Smooth muscle cell (in vitro differentiated cells): ENCODE measurements at regions not wholly inside any gene's neighbourhood (a gene's known extent, or its start where the extent isn't known, plus 50 kb on each side); places are given as distances from the start of the nearest gene placed in this dataset.
"Not testable (repeated sequence)": the region's sequence is repeated elsewhere in the genome, so short reads cannot be mapped to it uniquely, and the experiment has no call there.

Experiments
- DNase-seq: peaks from one replicate; lab custom pipeline; 2025; ENCODE audit not compliant: unreplicated experiment; lab: John Stamatoyannopoulos, UW
- H2AFZ ChIP-seq: fragments of 200-600 bp; sonication (generic); 2 replicates; pipeline ENCODE4 v1.6.0; 2016; ENCODE audit warnings: antibody characterized with exemption, low read depth, mild to moderate bottlenecking
- H3F3A ChIP-seq: fragments of 200-600 bp; sonication (generic); 2 replicates; pipeline ENCODE4 v1.6.0; 2017; ENCODE audit warnings: antibody characterized with exemption, low read depth
- H3K27ac ChIP-seq: fragments of 200-600 bp; sonication (generic); 2 replicates; pipeline ENCODE4 v1.5.1; 2016; ENCODE audit warnings: low read depth, mild to moderate bottlenecking
- H3K27me3 ChIP-seq: fragments of 200-600 bp; sonication (generic); 2 replicates; pipeline ENCODE4 v1.6.1; 2016; ENCODE audit warnings: low read depth, mild to moderate bottlenecking
- H3K36me3 ChIP-seq: fragments of 200-600 bp; sonication (generic); 2 replicates; pipeline ENCODE4 v1.5.1; 2016; ENCODE audit warnings: low read depth
- H3K4me1 ChIP-seq: fragments of 200-600 bp; sonication (generic); 2 replicates; pipeline ENCODE4 v1.5.1; 2016; ENCODE audit warnings: low read depth
- H3K4me2 ChIP-seq: fragments of 200-600 bp; sonication (generic); 2 replicates; pipeline ENCODE4 v1.6.0; 2016; ENCODE audit warnings: mild to moderate bottlenecking
- H3K4me3 ChIP-seq: fragments of 200-600 bp; sonication (generic); 2 replicates; pipeline ENCODE4 v1.5.1; 2016; ENCODE audit warnings: mild to moderate bottlenecking
- H3K79me2 ChIP-seq: fragments of 200-600 bp; sonication (generic); 2 replicates; pipeline ENCODE4 v1.6.0; 2016; ENCODE audit warnings: low read depth, mild to moderate bottlenecking
- H3K9ac ChIP-seq: fragments of 200-600 bp; sonication (generic); 2 replicates; pipeline ENCODE4 v1.6.0; 2016; ENCODE audit warnings: low read depth
- H3K9me3 ChIP-seq: fragments of 200-600 bp; sonication (generic); replicated peaks from 2 replicates; pipeline ENCODE4 v1.5.1; 2016; ENCODE audit warnings: low read depth
- H4K20me1 ChIP-seq: fragments of 200-600 bp; sonication (generic); 2 replicates; pipeline ENCODE4 v1.6.0; 2016; ENCODE audit warnings: low read depth
- CTCF ChIP-seq: fragments of 200-600 bp; sonication (generic); IDR thresholded peaks from 2 replicates; pipeline ENCODE4 v1.5.1; 2017; ENCODE audit warnings: borderline replicate concordance, mild to moderate bottlenecking, antibody characterized with exemption; ENCODE audit not compliant: insufficient read depth, poor library complexity, severe bottlenecking
- WGBS: methylation state at CpG from one replicate; pipeline ENCODE4 v1.1.7; 2016; ENCODE audit warnings: low lambda C conversion rate; 5-methylcytosine and 5-hydroxymethylcytosine counted together

GRCh38 chr7:101146-102046 is 91.0 kb upstream of the FAM20C start:
- H3K9ac ChIP-seq: no peak overlapping the region
- H3K4me2 ChIP-seq: peak overlapping the region; percentile 39
- H3K79me2 ChIP-seq: no peaks in the 10 kb centered on the region

GRCh38 chr7:102047-102711 is 90.2 kb upstream of the FAM20C start:
- Histone ChIP-seq H3K79me2 (no peaks in the 10 kb centered on the region), H2AFZ (no peak overlapping the region), H3K36me3 (no peaks in the 10 kb centered on the region), H3K4me3 (no peak overlapping the region), H3K4me1 (peaks cover 8% of the 10 kb centered on the region), H3K27ac (no peak overlapping the region), H3K9me3 (no peaks in the 10 kb centered on the region), H3F3A (peaks cover 12% of the 10 kb centered on the region), H4K20me1 (no peaks in the 10 kb centered on the region), H3K27me3 (no peaks in the 10 kb centered on the region), H3K9ac (no peak overlapping the region), H3K4me2 (no peak overlapping the region)
- TF ChIP-seq CTCF: no peak
- 81% methylated on average over 13 of the region's 13 CpGs for WGBS
- DNase-seq: no peak

More at GRCh38 chr7:101146-102046, 91.0 kb upstream of the FAM20C start:
- Histone ChIP-seq H3K4me3 (no peak overlapping the region), H3K9me3 (no peaks in the 10 kb centered on the region), H2AFZ (no peak overlapping the region), H3K4me1 (peaks cover 8% of the 10 kb centered on the region), H4K20me1 (no peaks in the 10 kb centered on the region), H3K27me3 (no peaks in the 10 kb centered on the region), H3K36me3 (no peaks in the 10 kb centered on the region), H3K27ac (peak overlapping the region; percentile 51), H3F3A (peaks cover 12% of the 10 kb centered on the region)
- WGBS: 50% methylated on average over 10 of the region's 10 CpGs
- no peak for TF ChIP-seq CTCF
- DNase-seq: no peak

GRCh38 chr7:102721-103120 is 89.7 kb upstream of the FAM20C start:
- H3K4me2 ChIP-seq: no peak overlapping the region
- H3K36me3 ChIP-seq: no peaks in the 10 kb centered on the region
- H3K79me2 ChIP-seq: no peaks in the 10 kb centered on the region
- H4K20me1 ChIP-seq: no peaks in the 10 kb centered on the region
- 89% methylated on average over 14 of the region's 14 CpGs for WGBS
- H3K9me3 ChIP-seq: no peaks in the 10 kb centered on the region
- DNase-seq: no peak
- H2AFZ ChIP-seq: no peak overlapping the region
- H3K9ac ChIP-seq: no peak overlapping the region
- H3K4me1 ChIP-seq: peaks cover 8% of the 10 kb centered on the region
- H3K27me3 ChIP-seq: no peaks in the 10 kb centered on the region
- no peak for TF ChIP-seq CTCF
- no peak overlapping the region for H3K4me3 ChIP-seq
- peaks cover 12% of the 10 kb centered on the region for H3F3A ChIP-seq
- no peak overlapping the region for H3K27ac ChIP-seq

- H3K36me3 ChIP-seq, H3K4me3 ChIP-seq, H3K9ac ChIP-seq, H3K4me2 ChIP-seq, H3K27ac ChIP-seq, DNase-seq, H3K79me2 ChIP-seq, H3K9me3 ChIP-seq, H3K27me3 ChIP-seq, H4K20me1 ChIP-seq, H3K4me1 ChIP-seq, H2AFZ ChIP-seq: not testable (repeated sequence)
- H3F3A ChIP-seq: peaks cover 12% of the 10 kb centered on the region
- 99% methylated on average over 9 of the region's 10 CpGs for WGBS
Measured at GRCh38 chr7:103981-104380, 88.4 kb upstream of the FAM20C start.
